ENCODE measurements at regions not wholly inside any gene's neighbourhood (a gene's known extent, or its start where the extent isn't known, plus 50 kb on each side); places are given as distances from the start of the nearest gene placed in this dataset.

GRCh38 chr11:43124272-43124935 is 187.4 kb upstream of the API5 start:
- H3K27me3 ChIP-seq (ENCODE audit: control insufficient read depth, insufficient read depth, low read length), result no peaks in the 10 kb centered on the region
- H3K4me3 ChIP-seq (ENCODE audit: low read depth, low read length), result no peak overlapping the region
- H3K27ac ChIP-seq (ENCODE audit: low read depth, low read length), result no peak overlapping the region
- no peak for DNase-seq (ENCODE audit: low read depth, low spot score)
- H3K9me3 ChIP-seq (ENCODE audit: control insufficient read depth, insufficient read depth, low read length), result peaks cover 6% of the 10 kb centered on the region; the same call in 1 of the 2 replicates
- POLR2A ChIA-PET, result no interaction called here
- CTCF ChIA-PET, result no interaction called here
- TF ChIP-seq CTCF (IDR thresholded peaks at IDR 0.05; ENCODE audit: low read depth, low read length), result no peak

GRCh38 chr11:43129329-43129728 is 182.5 kb upstream of the API5 start:
- POLR2A ChIA-PET, result no interaction called here
- TF ChIP-seq CTCF (IDR thresholded peaks at IDR 0.05; ENCODE audit: low read depth, low read length), result no peak
- CTCF ChIA-PET, result no interaction called here
- no peak overlapping the region for H3K27ac ChIP-seq (ENCODE audit: low read depth, low read length)
- H3K9me3 ChIP-seq (ENCODE audit: control insufficient read depth, insufficient read depth, low read length), result peaks cover 25% of the 10 kb centered on the region
- H3K27me3 ChIP-seq (ENCODE audit: control insufficient read depth, insufficient read depth, low read length), result no peaks in the 10 kb centered on the region
- no peak for DNase-seq (ENCODE audit: low read depth, low spot score)
- H3K4me3 ChIP-seq (ENCODE audit: low read depth, low read length), result no peak overlapping the region

DNA sequence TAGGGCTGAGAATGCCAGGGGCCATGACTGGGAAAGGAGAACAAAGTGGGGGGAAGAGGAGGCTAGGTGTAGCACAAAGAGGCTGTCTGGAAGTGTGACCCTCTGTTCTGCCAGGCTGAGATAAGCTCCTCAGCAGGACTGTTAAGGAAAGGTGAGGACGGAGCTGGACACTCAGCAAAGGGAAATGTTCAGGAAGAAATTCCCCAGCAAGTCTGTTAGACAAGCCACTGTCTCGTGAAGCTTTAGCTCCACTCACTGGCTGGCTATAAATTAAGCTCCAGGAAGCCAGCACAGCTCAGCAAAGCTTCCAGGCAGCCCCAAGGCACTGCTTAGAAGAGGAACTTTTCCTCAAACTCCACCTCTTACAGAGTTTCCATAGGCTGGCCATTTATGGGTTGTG is 181.2 kb upstream of the API5 start:
- H3K27ac ChIP-seq (ENCODE audit: low read depth, low read length), result no peak overlapping the region
- no peaks in the 10 kb centered on the region for H3K27me3 ChIP-seq (ENCODE audit: control insufficient read depth, insufficient read depth, low read length)
- CTCF ChIA-PET, result no interaction called here
- TF ChIP-seq CTCF (IDR thresholded peaks at IDR 0.05; ENCODE audit: low read depth, low read length), result no peak
- DNase-seq (ENCODE audit: low read depth, low spot score), result no peak
- POLR2A ChIA-PET, result no interaction called here
- H3K9me3 ChIP-seq (ENCODE audit: control insufficient read depth, insufficient read depth, low read length), result peaks cover 23% of the 10 kb centered on the region
- H3K4me3 ChIP-seq (ENCODE audit: low read depth, low read length), result no peak overlapping the region

DNA sequence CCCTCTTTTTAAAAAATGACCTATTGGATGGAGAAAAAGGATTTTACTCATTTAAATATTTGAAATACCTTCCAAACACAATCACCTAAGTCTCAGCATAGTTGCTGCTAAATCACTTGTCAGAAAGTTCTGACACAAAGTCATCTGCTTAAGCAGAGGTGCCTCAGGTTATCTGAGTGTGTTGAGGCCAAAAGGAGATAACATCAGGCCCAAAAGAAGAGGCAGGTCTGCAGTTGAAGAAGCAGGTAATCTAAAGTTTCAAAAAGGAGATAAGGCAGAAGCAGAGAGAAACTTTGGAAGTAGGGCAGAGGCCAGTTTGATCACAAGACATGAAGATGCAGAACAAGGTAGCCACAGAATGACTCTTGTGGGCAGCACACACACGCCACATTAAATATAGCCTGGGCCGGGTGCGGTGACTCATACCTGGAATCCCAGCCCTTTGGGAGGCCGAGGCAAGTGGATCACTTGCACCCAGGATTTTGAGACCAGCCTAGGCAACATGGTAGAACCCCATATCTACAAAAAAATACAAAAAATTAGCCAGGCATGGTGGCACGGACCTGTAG is 175.7 kb upstream of the API5 start:
- CTCF ChIA-PET, result no interaction called here
- TF ChIP-seq CTCF (IDR thresholded peaks at IDR 0.05; ENCODE audit: low read depth, low read length), result no peak
- peaks cover 17% of the 10 kb centered on the region for H3K9me3 ChIP-seq (ENCODE audit: control insufficient read depth, insufficient read depth, low read length)
- H3K4me3 ChIP-seq (ENCODE audit: low read depth, low read length), result no peak overlapping the region
- H3K27me3 ChIP-seq (ENCODE audit: control insufficient read depth, insufficient read depth, low read length), result no peaks in the 10 kb centered on the region
- no peak overlapping the region for H3K27ac ChIP-seq (ENCODE audit: low read depth, low read length)
- DNase-seq (ENCODE audit: low read depth, low spot score), result no peak
- POLR2A ChIA-PET, result no interaction called here

- DNase-seq (ENCODE audit: low read depth, low spot score), result no peak
- Histone ChIP-seq H3K4me3 (ENCODE audit: low read depth, low read length) (no peak overlapping the region), H3K9me3 (ENCODE audit: control insufficient read depth, insufficient read depth, low read length) (peaks cover 20% of the 10 kb centered on the region), H3K27ac (ENCODE audit: low read depth, low read length) (no peak overlapping the region), H3K27me3 (ENCODE audit: control insufficient read depth, insufficient read depth, low read length) (no peaks in the 10 kb centered on the region)
- ChIA-PET CTCF (no interaction called here), POLR2A (no interaction called here)
- no peak for TF ChIP-seq CTCF (IDR thresholded peaks at IDR 0.05; ENCODE audit: low read depth, low read length)
Observed at GRCh38 chr11:43138621-43139140, 173.1 kb upstream of the API5 start.
